Gastrocnemius medialis (tissue), 4 donors: ENCODE measurements at regions not wholly inside any gene's neighbourhood (a gene's known extent, or its start where the extent isn't known, plus 50 kb on each side); places are given as distances from the start of the nearest gene placed in this dataset.

Experiments used
- ATAC-seq, 2 donors: fragments of 150-250 bp; one replicate each; pipeline ENCODE4 v1.9.1; 2016
- DNase-seq, 2 donors: peaks; one replicate each; pipeline ENCODE4 v3.0.0-alpha.2; 2019
- H3K27ac ChIP-seq, 4 donors: fragments of 200-600 bp; sonication (generic); 1 replicate in 1 of 4; 2 replicates in 3 of 4; pipeline ENCODE4 v1.5.1; 2016 to 2018; ENCODE audit warnings: mild to moderate bottlenecking in 2 of 4, moderate library complexity in 1 of 4
- H3K27me3 ChIP-seq, 3 donors: fragments of 200-600 bp; sonication (generic) in 2 of 3; 1 replicate in 1 of 3; 2 replicates in 2 of 3; pipeline versions ENCODE4 v1.5.1 to v1.6.0; 2016 to 2019; ENCODE audit warnings: mild to moderate bottlenecking in 1 of 3, moderate library complexity in 1 of 3
- H3K36me3 ChIP-seq, 2 donors: fragments of 200-600 bp; sonication (generic) in 1 of 2; one replicate each; pipeline ENCODE4 v1.5.1; 2017 to 2018
- H3K4me1 ChIP-seq, 2 donors: fragments of 200-600 bp; sonication (generic) in 1 of 2; one replicate each; pipeline ENCODE4 v1.5.1; 2016 to 2017; ENCODE audit warnings: mild to moderate bottlenecking in 2 of 2
- H3K4me3 ChIP-seq, 4 donors: fragments of 200-600 bp; sonication (generic) in 3 of 4; 1 replicate in 1 of 4; 2 replicates in 3 of 4; pipeline ENCODE4 v1.5.1; 2016 to 2019; ENCODE audit warnings: mild to moderate bottlenecking in 2 of 4
- H3K9me3 ChIP-seq, 3 donors: fragments of 200-600 bp; sonication (generic) in 2 of 3; 1 replicate in 1 of 3; 2 replicates in 2 of 3; pipeline ENCODE4 v1.5.1; 2016 to 2019
- POLR2A ChIP-seq, 2 donors: fragments of 450-650 bp; IDR thresholded peaks; one replicate each; pipeline ENCODE4 v1.6.1; 2017; ENCODE audit warnings: antibody characterized with exemption in 2 of 2, mild to moderate bottlenecking in 2 of 2, moderate library complexity in 2 of 2
- in situ Hi-C, 4 donors: fragments of 200-750 bp; cut with MboI; loops; one replicate each; pipeline versions ENCODE4 v1.15.0 to v1.8.0; 2017; ENCODE audit warnings: low sequenced_read_pairs in 4 of 4
- intact Hi-C: fragments of 100-400 bp; cut with DNase I; formaldehyde crosslinking; loops from one replicate; pipeline ENCODE4 v1.15.1; 2023; ENCODE audit warnings: low total_unique reads
- TF ChIP-seq, protein P1 (sequence below), 5 experiments: fragments of 450-650 bp in 3 of 5; fragments of 200-600 bp in 2 of 5; sonication (generic) in 2 of 5; IDR thresholded peaks in 4 of 5; conservative IDR thresholded peaks in 1 of 5; 1 replicate in 4 of 5; 2 replicates in 1 of 5; pipeline ENCODE4 v1.5.1; 2016 to 2019; ENCODE audit warnings: antibody characterized with exemption in 5 of 5, mild to moderate bottlenecking in 3 of 5, moderate library complexity in 3 of 5

GRCh38 chr16:65521633-65522328, 399.9 kb upstream of the CDH11 start:
- in situ Hi-C loops = no loop called here

DNA sequence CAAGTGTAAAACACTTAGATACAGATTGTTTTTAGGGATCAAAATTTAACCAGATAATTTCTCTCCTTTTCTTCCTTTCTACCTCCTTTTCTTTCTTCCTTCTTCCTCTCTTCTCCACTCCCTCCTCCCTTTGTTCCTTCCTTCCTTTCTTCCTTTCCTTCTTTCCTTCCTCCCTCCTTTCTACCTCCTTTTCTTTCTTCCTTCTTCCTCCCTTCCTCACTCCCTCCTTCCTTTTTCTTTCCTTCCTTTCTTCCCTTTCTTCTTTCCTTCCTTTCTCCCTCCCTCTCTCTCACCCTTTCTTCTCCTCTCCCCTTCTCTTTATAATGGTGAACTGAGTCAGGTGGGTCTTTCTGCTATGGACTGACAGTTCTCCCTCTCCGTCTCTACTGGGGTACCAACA, 397.5 kb upstream of the CDH11 start:
- Histone ChIP-seq H3K36me3 (no peaks in the 10 kb centered on the region), H3K4me1 (no peaks in the 10 kb centered on the region), H3K4me3 (no peak overlapping the region), H3K27me3 (no peaks in the 10 kb centered on the region), H3K9me3 (no peaks in the 10 kb centered on the region), H3K27ac (no peak overlapping the region)
- TF ChIP-seq POLR2A (IDR thresholded peaks at IDR 0.05) = no peak
- DNase-seq (no peak), ATAC-seq (no peak)
- intact Hi-C loops (no loop called here), in situ Hi-C loops (no loop called here)

More at GRCh38 chr16:65521633-65522328, 399.9 kb upstream of the CDH11 start:
- ATAC-seq (no peak), DNase-seq (no peak)
- no peak for TF ChIP-seq POLR2A (IDR thresholded peaks at IDR 0.05)
- TF ChIP-seq, protein P1, sequence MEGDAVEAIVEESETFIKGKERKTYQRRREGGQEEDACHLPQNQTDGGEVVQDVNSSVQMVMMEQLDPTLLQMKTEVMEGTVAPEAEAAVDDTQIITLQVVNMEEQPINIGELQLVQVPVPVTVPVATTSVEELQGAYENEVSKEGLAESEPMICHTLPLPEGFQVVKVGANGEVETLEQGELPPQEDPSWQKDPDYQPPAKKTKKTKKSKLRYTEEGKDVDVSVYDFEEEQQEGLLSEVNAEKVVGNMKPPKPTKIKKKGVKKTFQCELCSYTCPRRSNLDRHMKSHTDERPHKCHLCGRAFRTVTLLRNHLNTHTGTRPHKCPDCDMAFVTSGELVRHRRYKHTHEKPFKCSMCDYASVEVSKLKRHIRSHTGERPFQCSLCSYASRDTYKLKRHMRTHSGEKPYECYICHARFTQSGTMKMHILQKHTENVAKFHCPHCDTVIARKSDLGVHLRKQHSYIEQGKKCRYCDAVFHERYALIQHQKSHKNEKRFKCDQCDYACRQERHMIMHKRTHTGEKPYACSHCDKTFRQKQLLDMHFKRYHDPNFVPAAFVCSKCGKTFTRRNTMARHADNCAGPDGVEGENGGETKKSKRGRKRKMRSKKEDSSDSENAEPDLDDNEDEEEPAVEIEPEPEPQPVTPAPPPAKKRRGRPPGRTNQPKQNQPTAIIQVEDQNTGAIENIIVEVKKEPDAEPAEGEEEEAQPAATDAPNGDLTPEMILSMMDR (IDR thresholded peaks at IDR 0.05 in 4 of 5, conservative IDR thresholded peaks at IDR 0.05 in 1 of 5) = no peak
- no peaks in the 10 kb centered on the region for H3K9me3 ChIP-seq
- H3K27ac ChIP-seq = no peak overlapping the region
- intact Hi-C loops = no loop called here
- no peaks in the 10 kb centered on the region for H3K36me3 ChIP-seq
- H3K4me3 ChIP-seq = no peak overlapping the region
- H3K4me1 ChIP-seq = no peaks in the 10 kb centered on the region
- no peaks in the 10 kb centered on the region for H3K27me3 ChIP-seq

DNA sequence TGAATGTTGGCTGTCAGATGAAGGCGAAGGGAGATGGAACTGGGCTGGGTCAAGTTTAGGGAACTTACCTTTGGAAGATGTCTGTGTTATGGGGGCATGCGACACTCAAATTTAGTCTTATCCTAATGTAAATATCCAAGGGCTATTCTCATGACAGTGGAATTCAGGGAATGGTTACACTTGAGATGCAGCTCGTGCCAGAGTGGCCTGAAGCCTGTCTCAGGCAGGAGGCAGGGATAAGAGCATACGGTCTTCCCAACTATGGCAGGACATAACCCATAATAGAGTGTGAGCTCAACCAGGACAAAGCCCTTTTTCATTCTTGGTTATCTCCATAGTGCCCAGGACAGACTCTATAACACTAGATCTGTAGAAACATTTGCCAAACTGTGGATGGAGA, 393.3 kb upstream of the CDH11 start:
- intact Hi-C loops = no loop called here
- Histone ChIP-seq H3K27ac (no peak overlapping the region), H3K27me3 (no peaks in the 10 kb centered on the region), H3K4me3 (no peak overlapping the region), H3K4me1 (no peaks in the 10 kb centered on the region), H3K36me3 (no peaks in the 10 kb centered on the region), H3K9me3 (no peaks in the 10 kb centered on the region)
- ATAC-seq (no peak), DNase-seq (no peak)
- in situ Hi-C loops = no loop called here
- TF ChIP-seq POLR2A (IDR thresholded peaks at IDR 0.05) = no peak

- intact Hi-C loops = no loop called here
Observed at GRCh38 chr16:65510850-65511249, 389.0 kb upstream of the CDH11 start.

DNA sequence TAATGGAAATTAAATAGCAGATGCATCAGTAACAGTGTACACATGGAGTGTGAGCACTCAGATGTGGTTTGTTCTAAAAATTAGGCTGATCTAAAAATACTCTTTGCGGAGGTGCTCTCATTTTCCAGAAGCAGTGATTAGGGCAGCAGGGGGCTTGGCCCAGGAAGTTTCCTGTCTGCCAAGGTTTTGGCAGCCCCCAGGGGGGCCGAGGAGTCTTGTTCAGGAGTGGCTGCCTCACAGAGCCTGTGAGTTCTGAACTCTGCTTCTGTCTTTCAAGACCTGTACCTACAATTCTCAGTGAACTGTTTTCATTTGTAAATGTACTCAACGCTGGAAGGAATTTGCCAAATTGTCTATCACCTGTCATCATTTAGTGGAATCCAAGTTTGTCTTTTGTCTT, 388.4 kb upstream of the CDH11 start:
- no peak for TF ChIP-seq POLR2A (IDR thresholded peaks at IDR 0.05)
- TF ChIP-seq, protein P1 (IDR thresholded peaks at IDR 0.05 in 4 of 5, conservative IDR thresholded peaks at IDR 0.05 in 1 of 5) = no peak
- no peaks in the 10 kb centered on the region for H3K9me3 ChIP-seq
- H3K27me3 ChIP-seq = no peaks in the 10 kb centered on the region
- no peaks in the 10 kb centered on the region for H3K4me1 ChIP-seq
- no peak for DNase-seq
- H3K27ac ChIP-seq = no peak overlapping the region
- intact Hi-C loops = no loop called here
- no peaks in the 10 kb centered on the region for H3K36me3 ChIP-seq
- ATAC-seq = no peak
- H3K4me3 ChIP-seq = no peak overlapping the region
- in situ Hi-C loops = no loop called here

More at GRCh38 chr16:65510850-65511249, 389.0 kb upstream of the CDH11 start:
- no peak overlapping the region for H3K27ac ChIP-seq
- in situ Hi-C loops = no loop called here
- no peaks in the 10 kb centered on the region for H3K9me3 ChIP-seq
- H3K4me3 ChIP-seq = no peak overlapping the region
- no peak for ATAC-seq
- no peak for DNase-seq
- H3K27me3 ChIP-seq = no peaks in the 10 kb centered on the region
- no peaks in the 10 kb centered on the region for H3K4me1 ChIP-seq
- H3K36me3 ChIP-seq = no peaks in the 10 kb centered on the region
- TF ChIP-seq, protein P1 (IDR thresholded peaks at IDR 0.05 in 4 of 5, conservative IDR thresholded peaks at IDR 0.05 in 1 of 5) = no peak
- TF ChIP-seq POLR2A (IDR thresholded peaks at IDR 0.05) = no peak

GRCh38 chr16:65509172-65509571, 387.3 kb upstream of the CDH11 start:
- TF ChIP-seq POLR2A (IDR thresholded peaks at IDR 0.05) = no peak
- TF ChIP-seq, protein P1 (IDR thresholded peaks at IDR 0.05 in 4 of 5, conservative IDR thresholded peaks at IDR 0.05 in 1 of 5) = no peak
- H3K4me1 ChIP-seq = no peaks in the 10 kb centered on the region
- no peak overlapping the region for H3K27ac ChIP-seq
- no peaks in the 10 kb centered on the region for H3K36me3 ChIP-seq
- H3K27me3 ChIP-seq = no peaks in the 10 kb centered on the region
- no peaks in the 10 kb centered on the region for H3K9me3 ChIP-seq
- ATAC-seq = no peak
- no peak for DNase-seq
- H3K4me3 ChIP-seq = no peak overlapping the region
- in situ Hi-C loops (no loop called here), intact Hi-C loops (no loop called here)
